ENCODE measurements at regions not wholly inside any gene's neighbourhood (a gene's known extent, or its start where the extent isn't known, plus 50 kb on each side); places are given as distances from the start of the nearest gene placed in this dataset.

GRCh38 chr9:109604781-109605180 lies 106.7 kb upstream of the PTPN3 start:
- ATAC-seq (ENCODE audit: low read depth) (no peak), DNase-seq (ENCODE audit: low spot score in 2 of 2) (no peak)
- H3K4me1 Mint-ChIP-seq, result no peaks in the 10 kb centered on the region
- H3K36me3 Mint-ChIP-seq, result no peaks in the 10 kb centered on the region
- H3K27ac Mint-ChIP-seq, result no peak overlapping the region
- peaks cover 4% of the 10 kb centered on the region for H3K27me3 Mint-ChIP-seq
- H3K4me3 Mint-ChIP-seq, result no peak overlapping the region
- H3K9me3 Mint-ChIP-seq, result no peaks in the 10 kb centered on the region

GRCh38 chr9:109609060-109609459 lies 111.0 kb upstream of the PTPN3 start:
- no peaks in the 10 kb centered on the region for H3K9me3 Mint-ChIP-seq
- no peak overlapping the region for H3K4me3 Mint-ChIP-seq
- no peaks in the 10 kb centered on the region for H3K4me1 Mint-ChIP-seq
- H3K27me3 Mint-ChIP-seq, result peaks cover 3% of the 10 kb centered on the region
- no peak overlapping the region for H3K27ac Mint-ChIP-seq
- DNase-seq (ENCODE audit: low spot score in 2 of 2) (no peak), ATAC-seq (ENCODE audit: low read depth) (no peak)
- H3K36me3 Mint-ChIP-seq, result no peaks in the 10 kb centered on the region

GRCh38 chr9:109616571-109617120 lies 118.5 kb upstream of the PTPN3 start:
- Mint-ChIP-seq H3K27me3 (peaks cover 15% of the 10 kb centered on the region), H3K9me3 (peaks cover 1% of the 10 kb centered on the region), H3K4me1 (no peaks in the 10 kb centered on the region), H3K36me3 (peaks cover 1% of the 10 kb centered on the region), H3K27ac (no peak overlapping the region), H3K4me3 (no peak overlapping the region)
- DNase-seq (ENCODE audit: low spot score in 2 of 2), result no peak
- ATAC-seq (ENCODE audit: low read depth), result no peak

GRCh38 chr9:109619310-109619709 lies 121.2 kb upstream of the PTPN3 start:
- Mint-ChIP-seq H3K9me3 (peaks cover 4% of the 10 kb centered on the region), H3K4me3 (no peak overlapping the region), H3K27me3 (peaks cover 14% of the 10 kb centered on the region), H3K27ac (no peak overlapping the region), H3K36me3 (peaks cover 1% of the 10 kb centered on the region), H3K4me1 (no peaks in the 10 kb centered on the region)
- DNase-seq (ENCODE audit: low spot score in 2 of 2) (no peak), ATAC-seq (ENCODE audit: low read depth) (no peak)

GRCh38 chr9:109624143-109624542 lies 126.0 kb upstream of the PTPN3 start:
- H3K36me3 Mint-ChIP-seq, result no peaks in the 10 kb centered on the region
- peaks cover 10% of the 10 kb centered on the region for H3K27me3 Mint-ChIP-seq
- no peak for DNase-seq (ENCODE audit: low spot score in 2 of 2)
- no peaks in the 10 kb centered on the region for H3K4me1 Mint-ChIP-seq
- no peak for ATAC-seq (ENCODE audit: low read depth)
- H3K27ac Mint-ChIP-seq, result no peak overlapping the region
- H3K9me3 Mint-ChIP-seq, result peaks cover 2% of the 10 kb centered on the region
- H3K4me3 Mint-ChIP-seq, result no peak overlapping the region

- Mint-ChIP-seq H3K36me3 (no peaks in the 10 kb centered on the region), H3K4me1 (no peaks in the 10 kb centered on the region), H3K4me3 (no peak overlapping the region), H3K27ac (no peak overlapping the region), H3K9me3 (peaks cover 3% of the 10 kb centered on the region), H3K27me3 (peaks cover 13% of the 10 kb centered on the region)
- DNase-seq (ENCODE audit: low spot score in 2 of 2) (no peak), ATAC-seq (ENCODE audit: low read depth) (no peak)
These were observed 126.8 kb upstream of the PTPN3 start for GRCh38 chr9:109624896-109625295.

- Mint-ChIP-seq H3K27ac (no peak overlapping the region), H3K27me3 (peaks cover 11% of the 10 kb centered on the region), H3K9me3 (peaks cover 5% of the 10 kb centered on the region), H3K36me3 (no peaks in the 10 kb centered on the region), H3K4me1 (no peaks in the 10 kb centered on the region), H3K4me3 (no peak overlapping the region)
- ATAC-seq (ENCODE audit: low read depth), result no peak
- DNase-seq (ENCODE audit: low spot score in 2 of 2), result no peak
These were observed 128.9 kb upstream of the PTPN3 start for GRCh38 chr9:109627042-109627441.

- H3K4me1 Mint-ChIP-seq, result no peaks in the 10 kb centered on the region
- no peak overlapping the region for H3K27ac Mint-ChIP-seq
- peaks cover 11% of the 10 kb centered on the region for H3K27me3 Mint-ChIP-seq
- ATAC-seq (ENCODE audit: low read depth) (no peak), DNase-seq (ENCODE audit: low spot score in 2 of 2) (no peak)
- no peaks in the 10 kb centered on the region for H3K36me3 Mint-ChIP-seq
- peaks cover 3% of the 10 kb centered on the region for H3K9me3 Mint-ChIP-seq
- no peak overlapping the region for H3K4me3 Mint-ChIP-seq
These were observed 131.5 kb upstream of the PTPN3 start for GRCh38 chr9:109629615-109630014.

- DNase-seq (ENCODE audit: low spot score in 2 of 2) (no peak), ATAC-seq (ENCODE audit: low read depth) (no peak)
- H3K9me3 Mint-ChIP-seq, result peaks cover 3% of the 10 kb centered on the region
- H3K4me3 Mint-ChIP-seq, result no peak overlapping the region
- no peak overlapping the region for H3K27ac Mint-ChIP-seq
- peaks cover 19% of the 10 kb centered on the region for H3K27me3 Mint-ChIP-seq
- no peaks in the 10 kb centered on the region for H3K4me1 Mint-ChIP-seq
- H3K36me3 Mint-ChIP-seq, result no peaks in the 10 kb centered on the region
These were observed 134.7 kb upstream of the PTPN3 start for GRCh38 chr9:109632817-109633216.

- H3K36me3 Mint-ChIP-seq, result no peaks in the 10 kb centered on the region
- H3K4me3 Mint-ChIP-seq, result no peak overlapping the region
- H3K9me3 Mint-ChIP-seq, result peaks cover 3% of the 10 kb centered on the region
- no peak for DNase-seq (ENCODE audit: low spot score in 2 of 2)
- ATAC-seq (ENCODE audit: low read depth), result no peak
- peaks cover 3% of the 10 kb centered on the region for H3K4me1 Mint-ChIP-seq
- H3K27ac Mint-ChIP-seq, result no peak overlapping the region
- H3K27me3 Mint-ChIP-seq, result peaks cover 29% of the 10 kb centered on the region
These were observed 140.1 kb upstream of the PALM2AKAP2 start for GRCh38 chr9:109639674-109640579.

- Mint-ChIP-seq H3K27me3 (peaks cover 29% of the 10 kb centered on the region), H3K4me1 (peaks cover 3% of the 10 kb centered on the region), H3K36me3 (no peaks in the 10 kb centered on the region), H3K9me3 (peaks cover 4% of the 10 kb centered on the region), H3K4me3 (no peak overlapping the region), H3K27ac (no peak overlapping the region)
- ATAC-seq (ENCODE audit: low read depth) (no peak), DNase-seq (ENCODE audit: low spot score in 2 of 2) (no peak)
These were observed 139.2 kb upstream of the PALM2AKAP2 start for GRCh38 chr9:109640580-109641371.

- H3K27me3 Mint-ChIP-seq, result peaks cover 25% of the 10 kb centered on the region
- H3K36me3 Mint-ChIP-seq, result no peaks in the 10 kb centered on the region
- H3K4me3 Mint-ChIP-seq, result no peak overlapping the region
- no peak for DNase-seq (ENCODE audit: low spot score in 2 of 2)
- H3K27ac Mint-ChIP-seq, result no peak overlapping the region
- ATAC-seq (ENCODE audit: low read depth), result no peak
- peaks cover 3% of the 10 kb centered on the region for H3K4me1 Mint-ChIP-seq
- H3K9me3 Mint-ChIP-seq, result peaks cover 4% of the 10 kb centered on the region
These were observed 138.7 kb upstream of the PALM2AKAP2 start for GRCh38 chr9:109641372-109641659.

- ATAC-seq (ENCODE audit: low read depth), result no peak
- Mint-ChIP-seq H3K9me3 (peaks cover 3% of the 10 kb centered on the region), H3K4me3 (no peak overlapping the region), H3K4me1 (no peaks in the 10 kb centered on the region), H3K27ac (no peak overlapping the region), H3K27me3 (peaks cover 6% of the 10 kb centered on the region), H3K36me3 (no peaks in the 10 kb centered on the region)
- DNase-seq (ENCODE audit: low spot score in 2 of 2), result no peak
These were observed 127.9 kb upstream of the PALM2AKAP2 start for GRCh38 chr9:109652112-109652511.

GRCh38 chr9:109652971-109653370 lies 127.0 kb upstream of the PALM2AKAP2 start:
- Mint-ChIP-seq H3K9me3 (peaks cover 10% of the 10 kb centered on the region), H3K27me3 (peaks cover 8% of the 10 kb centered on the region), H3K4me1 (no peaks in the 10 kb centered on the region), H3K4me3 (no peak overlapping the region), H3K36me3 (no peaks in the 10 kb centered on the region), H3K27ac (no peak overlapping the region)
- DNase-seq (ENCODE audit: low spot score in 2 of 2), result no peak
- ATAC-seq (ENCODE audit: low read depth), result no peak

Data from memory B cell (primary cell).